ENCODE measurements at regions not wholly inside any gene's neighbourhood (a gene's known extent, or its start where the extent isn't known, plus 50 kb on each side); places are given as distances from the start of the nearest gene placed in this dataset.
"Not testable (repeated sequence)": the region's sequence is repeated elsewhere in the genome, so short reads cannot be mapped to it uniquely, and the experiment has no call there.

DNA sequence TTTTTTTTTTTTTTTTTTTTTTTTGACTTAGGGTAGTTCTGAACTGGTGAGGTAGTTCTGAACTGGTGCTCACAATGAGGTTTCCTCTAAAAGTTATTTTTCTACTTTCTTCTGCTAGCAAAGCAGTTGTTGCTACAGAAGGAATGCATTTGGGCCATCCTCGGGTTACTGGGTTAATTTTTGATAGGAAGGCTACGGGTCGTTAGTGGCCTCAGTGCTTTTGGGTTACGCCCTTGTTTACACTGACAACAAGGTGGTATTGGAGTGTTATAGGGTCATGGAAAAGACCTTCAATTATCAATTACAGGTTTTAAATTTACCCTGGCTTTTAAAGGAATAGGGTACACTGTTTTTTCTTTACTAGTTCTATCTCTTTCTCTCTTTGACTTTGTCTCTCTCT is 1183.7 kb upstream of the CDH2 start:
- FAIRE-seq; H3K27ac ChIP-seq (ENCODE audit: extremely low read length, insufficient read depth, low read length): not testable (repeated sequence)
- 8% methylated on average over 4 of the region's 4 CpGs for WGBS (ENCODE audit: low lambda C conversion rate)

DNA sequence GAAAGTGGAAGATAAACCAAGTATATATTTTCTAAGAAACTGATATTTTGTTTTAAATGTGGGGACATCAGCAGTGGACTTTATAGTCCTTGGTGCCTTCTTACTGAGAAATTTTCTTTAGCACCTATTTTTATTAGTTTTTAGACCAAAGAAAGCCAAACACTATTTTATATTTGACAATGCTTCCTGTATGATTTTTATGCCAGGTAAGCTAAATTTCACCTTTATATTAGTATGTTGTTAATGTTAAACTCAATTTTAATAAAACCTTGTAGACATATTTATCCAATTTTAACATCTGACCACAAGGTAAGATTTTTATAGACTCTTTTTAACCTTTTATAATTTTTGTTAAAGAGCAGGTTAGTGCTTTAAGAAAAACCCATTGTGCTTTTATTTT is 1182.3 kb upstream of the CDH2 start:
- H3K79me2 ChIP-seq (ENCODE audit: insufficient read depth, low read length); FAIRE-seq; H3K4me1 ChIP-seq (ENCODE audit: insufficient read depth, low read length); H3K9me3 ChIP-seq (ENCODE audit: low read length); ATAC-seq; intact Hi-C loops (cut with micrococcal nuclease; ENCODE audit: unreplicated experiment); POLR2A ChIA-PET; BruUV-seq (replicated peaks); H3K36me3 ChIP-seq (replicated peaks in 1 of 2; ENCODE audit: control insufficient read depth in 1 of 2, insufficient read depth in 2 of 2, low read length in 2 of 2); H3K27ac ChIP-seq (ENCODE audit: extremely low read length, insufficient read depth, low read length); in situ Hi-C loops (cut with HindIII; ENCODE audit: extremely low pct_ligation_motif_present, low pct_unique_long_range_greater_than_20kb); H3K4me3 ChIP-seq (replicated peaks in 1 of 3; ENCODE audit: insufficient read depth in 1 of 3, low read depth in 2 of 3, low read length in 3 of 3); H2AFZ ChIP-seq (ENCODE audit: low read length); H4K20me1 ChIP-seq (ENCODE audit: insufficient read depth, low read length); CTCF ChIA-PET (ENCODE audit: low intra/inter-chr PET ratio, low total read pairs); H3K4me2 ChIP-seq (ENCODE audit: low read depth, low read length); H3K9ac ChIP-seq (ENCODE audit: insufficient read depth, low read depth, low read length); H3K27me3 ChIP-seq (ENCODE audit: control insufficient read depth in 1 of 2, insufficient read depth in 2 of 2, low read length in 2 of 2); DNase-seq (ENCODE audit: low spot score): not testable (repeated sequence)
- peak in 1 of 2 experiments; percentile 67; a peak in 3 of 4 replicates for TF ChIP-seq MAFK (conservative IDR thresholded peaks at IDR 0.05 in 1 of 2, IDR thresholded peaks at IDR 0.05 in 1 of 2; ENCODE audit: low read length in 2 of 2)
- TF ChIP-seq MAFF (IDR thresholded peaks at IDR 0.05; ENCODE audit: low read depth, low read length): peak; percentile 55; the same call in 1 of the 2 replicates

More for the DNA sequence above, 1183.7 kb upstream of the CDH2 start:
- intact Hi-C loops (cut with micrococcal nuclease; ENCODE audit: unreplicated experiment); CTCF ChIA-PET (ENCODE audit: low intra/inter-chr PET ratio, low total read pairs); BruUV-seq (replicated peaks); H2AFZ ChIP-seq (ENCODE audit: low read length); H4K20me1 ChIP-seq (ENCODE audit: insufficient read depth, low read length); H3K4me3 ChIP-seq (replicated peaks in 1 of 3; ENCODE audit: insufficient read depth in 1 of 3, low read depth in 2 of 3, low read length in 3 of 3); POLR2A ChIA-PET; H3K79me2 ChIP-seq (ENCODE audit: insufficient read depth, low read length); H3K36me3 ChIP-seq (replicated peaks in 1 of 2; ENCODE audit: control insufficient read depth in 1 of 2, insufficient read depth in 2 of 2, low read length in 2 of 2); ATAC-seq; DNase-seq (ENCODE audit: low spot score); H3K9ac ChIP-seq (ENCODE audit: insufficient read depth, low read depth, low read length); in situ Hi-C loops (cut with HindIII; ENCODE audit: extremely low pct_ligation_motif_present, low pct_unique_long_range_greater_than_20kb); H3K4me2 ChIP-seq (ENCODE audit: low read depth, low read length); H3K27me3 ChIP-seq (ENCODE audit: control insufficient read depth in 1 of 2, insufficient read depth in 2 of 2, low read length in 2 of 2); H3K4me1 ChIP-seq (ENCODE audit: insufficient read depth, low read length); H3K9me3 ChIP-seq (ENCODE audit: low read length): not testable (repeated sequence)

DNA sequence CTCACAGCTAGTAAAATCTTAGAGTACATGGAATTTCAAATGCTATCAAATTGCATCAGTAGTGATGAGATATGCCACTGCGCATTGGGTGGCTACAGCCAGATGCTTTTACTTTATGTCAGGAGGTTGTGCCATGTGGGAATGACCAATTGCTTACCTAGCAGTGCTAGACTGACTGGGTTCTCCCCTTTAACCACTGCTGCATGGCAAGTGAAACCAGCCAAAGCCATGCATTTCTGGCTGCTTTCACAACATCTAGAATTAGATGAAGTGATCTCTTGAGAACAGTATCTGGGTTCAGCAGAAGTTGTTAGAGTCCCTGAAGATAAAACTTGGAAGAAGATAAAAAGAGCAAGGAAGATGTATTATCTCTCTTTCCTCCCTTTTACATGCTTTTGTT is 1174.2 kb upstream of the CDH2 start:
- Histone ChIP-seq H3K9ac (ENCODE audit: insufficient read depth, low read depth, low read length) (no peak overlapping the region), H3K79me2 (ENCODE audit: insufficient read depth, low read length) (no peaks in the 10 kb centered on the region), H4K20me1 (ENCODE audit: insufficient read depth, low read length) (no peaks in the 10 kb centered on the region), H3K9me3 (ENCODE audit: low read length) (no peaks in the 10 kb centered on the region; the same call in 1 of the 2 replicates), H2AFZ (ENCODE audit: low read length) (no peak overlapping the region), H3K4me2 (ENCODE audit: low read depth, low read length) (no peak overlapping the region), H3K27me3 (ENCODE audit: control insufficient read depth in 1 of 2, insufficient read depth in 2 of 2, low read length in 2 of 2) (no peaks in the 10 kb centered on the region; a peak in 1 of 5 replicates), H3K27ac (ENCODE audit: extremely low read length, insufficient read depth, low read length) (no peak overlapping the region), H3K36me3 (replicated peaks in 1 of 2; ENCODE audit: control insufficient read depth in 1 of 2, insufficient read depth in 2 of 2, low read length in 2 of 2) (no peaks in the 10 kb centered on the region), H3K4me1 (ENCODE audit: insufficient read depth, low read length) (no peaks in the 10 kb centered on the region), H3K4me3 (replicated peaks in 1 of 3; ENCODE audit: insufficient read depth in 1 of 3, low read depth in 2 of 3, low read length in 3 of 3) (no peak overlapping the region)
- intact Hi-C loops (cut with micrococcal nuclease; ENCODE audit: unreplicated experiment): no loop called here
- no peak for FAIRE-seq
- ChIA-PET POLR2A (no interaction called here), CTCF (ENCODE audit: low intra/inter-chr PET ratio, low total read pairs) (no interaction called here)
- no TSS peak for BruUV-seq (replicated peaks)
- no peak for DNase-seq (ENCODE audit: low spot score)
- WGBS (ENCODE audit: low lambda C conversion rate): 100% methylated on average over 1 of the region's 1 CpG
- in situ Hi-C loops (cut with HindIII; ENCODE audit: extremely low pct_ligation_motif_present, low pct_unique_long_range_greater_than_20kb): no loop called here
- ATAC-seq: no peak
- TF ChIP-seq, protein P1, sequence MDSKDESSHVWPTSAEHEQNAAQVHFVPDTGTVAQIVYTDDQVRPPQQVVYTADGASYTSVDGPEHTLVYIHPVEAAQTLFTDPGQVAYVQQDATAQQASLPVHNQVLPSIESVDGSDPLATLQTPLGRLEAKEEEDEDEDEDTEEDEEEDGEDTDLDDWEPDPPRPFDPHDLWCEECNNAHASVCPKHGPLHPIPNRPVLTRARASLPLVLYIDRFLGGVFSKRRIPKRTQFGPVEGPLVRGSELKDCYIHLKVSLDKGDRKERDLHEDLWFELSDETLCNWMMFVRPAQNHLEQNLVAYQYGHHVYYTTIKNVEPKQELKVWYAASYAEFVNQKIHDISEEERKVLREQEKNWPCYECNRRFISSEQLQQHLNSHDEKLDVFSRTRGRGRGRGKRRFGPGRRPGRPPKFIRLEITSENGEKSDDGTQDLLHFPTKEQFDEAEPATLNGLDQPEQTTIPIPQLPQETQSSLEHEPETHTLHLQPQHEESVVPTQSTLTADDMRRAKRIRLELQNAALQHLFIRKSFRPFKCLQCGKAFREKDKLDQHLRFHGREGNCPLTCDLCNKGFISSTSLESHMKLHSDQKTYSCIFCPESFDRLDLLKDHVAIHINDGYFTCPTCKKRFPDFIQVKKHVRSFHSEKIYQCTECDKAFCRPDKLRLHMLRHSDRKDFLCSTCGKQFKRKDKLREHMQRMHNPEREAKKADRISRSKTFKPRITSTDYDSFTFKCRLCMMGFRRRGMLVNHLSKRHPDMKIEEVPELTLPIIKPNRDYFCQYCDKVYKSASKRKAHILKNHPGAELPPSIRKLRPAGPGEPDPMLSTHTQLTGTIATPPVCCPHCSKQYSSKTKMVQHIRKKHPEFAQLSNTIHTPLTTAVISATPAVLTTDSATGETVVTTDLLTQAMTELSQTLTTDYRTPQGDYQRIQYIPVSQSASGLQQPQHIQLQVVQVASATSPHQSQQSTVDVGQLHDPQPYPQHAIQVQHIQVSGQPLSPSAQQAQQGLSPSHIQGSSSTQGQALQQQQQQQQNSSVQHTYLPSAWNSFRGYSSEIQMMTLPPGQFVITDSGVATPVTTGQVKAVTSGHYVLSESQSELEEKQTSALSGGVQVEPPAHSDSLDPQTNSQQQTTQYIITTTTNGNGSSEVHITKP (CRISPR knock-in tag; IDR thresholded peaks at IDR 0.05; ENCODE audit: low read depth): no peak
